GM19240 (cell line): ENCODE measurements at regions not wholly inside any gene's neighbourhood (a gene's known extent, or its start where the extent isn't known, plus 50 kb on each side); places are given as distances from the start of the nearest gene placed in this dataset.
"Not testable (repeated sequence)": the region's sequence is repeated elsewhere in the genome, so short reads cannot be mapped to it uniquely, and the experiment has no call there.

ENCODE experiments used
- DNase-seq: peaks from one replicate; pipeline ENCODE4 v3.0.0; 2011; ENCODE audit warnings: low spot score; ENCODE audit not compliant: insufficient read length

GRCh38 chr18:76721207-76721996 lies 101.0 kb upstream of the ZNF236 start:
- DNase-seq: no peak

- no peak for DNase-seq
Measured at GRCh38 chr18:76720683-76721082, 101.7 kb upstream of the ZNF236 start.

GRCh38 chr18:76715012-76715610 lies 107.2 kb upstream of the ZNF236 start:
- no peak for DNase-seq

- no peak for DNase-seq
Measured at GRCh38 chr18:76713432-76713831, 108.9 kb upstream of the ZNF236 start.

- no peak for DNase-seq
Measured at GRCh38 chr18:76712511-76713140, 109.7 kb upstream of the ZNF236 start.

- no peak for DNase-seq
Measured at GRCh38 chr18:76710646-76711520, 111.5 kb upstream of the ZNF236 start.

- peak; percentile 48 for DNase-seq
Measured at GRCh38 chr18:76709659-76710645, 112.4 kb upstream of the ZNF236 start.

- DNase-seq: no peak
Measured at GRCh38 chr18:76708722-76709353, 113.5 kb upstream of the ZNF236 start.

- no peak for DNase-seq
Measured at GRCh38 chr18:76708071-76708721, 114.2 kb upstream of the ZNF236 start.

GRCh38 chr18:76707534-76707933 lies 114.8 kb upstream of the ZNF236 start:
- no peak for DNase-seq

GRCh38 chr18:76704589-76704988 lies 117.8 kb upstream of the ZNF236 start:
- not testable (repeated sequence) for DNase-seq

- no peak for DNase-seq
Measured at GRCh38 chr18:76699923-76700322, 122.4 kb upstream of the ZNF236 start.

GRCh38 chr18:76697441-76697901 lies 124.9 kb upstream of the ZNF236 start:
- no peak for DNase-seq

GRCh38 chr18:76691800-76692199 lies 130.6 kb upstream of the ZNF236 start:
- no peak for DNase-seq

- no peak for DNase-seq
Measured at GRCh38 chr18:76689646-76690264, 132.6 kb upstream of the ZNF236 start.

GRCh38 chr18:76688724-76689472 lies 133.5 kb upstream of the ZNF236 start:
- no peak for DNase-seq

- DNase-seq: no peak
Measured at GRCh38 chr18:76687304-76687962, 134.9 kb upstream of the ZNF236 start.
